PC-3 (cell line): ENCODE measurements at regions not wholly inside any gene's neighbourhood (a gene's known extent, or its start where the extent isn't known, plus 50 kb on each side); places are given as distances from the start of the nearest gene placed in this dataset.

Source experiments
- EZH2 ChIP-seq: fragments of 300-600 bp; sonication (generic); IDR thresholded peaks from one replicate; pipeline ENCODE4 v1.6.1; 2017; ENCODE audit warnings: antibody characterized with exemption, mild to moderate bottlenecking, low read length; ENCODE audit not compliant: unreplicated experiment
- TF ChIP-seq, protein P1 (sequence below): fragments of 300-600 bp; sonication (generic); conservative IDR thresholded peaks from 2 replicates; pipeline ENCODE4 v1.5.1; 2017; ENCODE audit warnings: antibody characterized with exemption, low read depth, mild to moderate bottlenecking, low read length

- TF ChIP-seq, protein P1, sequence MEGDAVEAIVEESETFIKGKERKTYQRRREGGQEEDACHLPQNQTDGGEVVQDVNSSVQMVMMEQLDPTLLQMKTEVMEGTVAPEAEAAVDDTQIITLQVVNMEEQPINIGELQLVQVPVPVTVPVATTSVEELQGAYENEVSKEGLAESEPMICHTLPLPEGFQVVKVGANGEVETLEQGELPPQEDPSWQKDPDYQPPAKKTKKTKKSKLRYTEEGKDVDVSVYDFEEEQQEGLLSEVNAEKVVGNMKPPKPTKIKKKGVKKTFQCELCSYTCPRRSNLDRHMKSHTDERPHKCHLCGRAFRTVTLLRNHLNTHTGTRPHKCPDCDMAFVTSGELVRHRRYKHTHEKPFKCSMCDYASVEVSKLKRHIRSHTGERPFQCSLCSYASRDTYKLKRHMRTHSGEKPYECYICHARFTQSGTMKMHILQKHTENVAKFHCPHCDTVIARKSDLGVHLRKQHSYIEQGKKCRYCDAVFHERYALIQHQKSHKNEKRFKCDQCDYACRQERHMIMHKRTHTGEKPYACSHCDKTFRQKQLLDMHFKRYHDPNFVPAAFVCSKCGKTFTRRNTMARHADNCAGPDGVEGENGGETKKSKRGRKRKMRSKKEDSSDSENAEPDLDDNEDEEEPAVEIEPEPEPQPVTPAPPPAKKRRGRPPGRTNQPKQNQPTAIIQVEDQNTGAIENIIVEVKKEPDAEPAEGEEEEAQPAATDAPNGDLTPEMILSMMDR: no peak
- no peak for TF ChIP-seq EZH2
Observed at GRCh38 chr2:131828164-131828561, 300.5 kb downstream of the CCDC74A start.
